GM12864 (cell line): ENCODE measurements at regions not wholly inside any gene's neighbourhood (a gene's known extent, or its start where the extent isn't known, plus 50 kb on each side); places are given as distances from the start of the nearest gene placed in this dataset.
A peak's percentile ranks its signal among the peaks of the same experiment; 100 is the strongest.

Experiments
- DNase-seq: peaks from one replicate; pipeline ENCODE4 v3.0.0-alpha.2; 2011; ENCODE audit warnings: low read depth
- H3K4me3 ChIP-seq: 2 replicates; pipeline ENCODE4 v1.5.1; 2011; ENCODE audit warnings: mild to moderate bottlenecking, low read depth, low read length, control low read depth
- TF ChIP-seq, protein P1 (sequence below): IDR thresholded peaks from 2 replicates; pipeline ENCODE4 v1.5.1; 2011; ENCODE audit warnings: low read depth, mild to moderate bottlenecking, moderate library complexity, low read length, control low read depth, inconsistent platforms; ENCODE audit errors: missing control alignments

DNA sequence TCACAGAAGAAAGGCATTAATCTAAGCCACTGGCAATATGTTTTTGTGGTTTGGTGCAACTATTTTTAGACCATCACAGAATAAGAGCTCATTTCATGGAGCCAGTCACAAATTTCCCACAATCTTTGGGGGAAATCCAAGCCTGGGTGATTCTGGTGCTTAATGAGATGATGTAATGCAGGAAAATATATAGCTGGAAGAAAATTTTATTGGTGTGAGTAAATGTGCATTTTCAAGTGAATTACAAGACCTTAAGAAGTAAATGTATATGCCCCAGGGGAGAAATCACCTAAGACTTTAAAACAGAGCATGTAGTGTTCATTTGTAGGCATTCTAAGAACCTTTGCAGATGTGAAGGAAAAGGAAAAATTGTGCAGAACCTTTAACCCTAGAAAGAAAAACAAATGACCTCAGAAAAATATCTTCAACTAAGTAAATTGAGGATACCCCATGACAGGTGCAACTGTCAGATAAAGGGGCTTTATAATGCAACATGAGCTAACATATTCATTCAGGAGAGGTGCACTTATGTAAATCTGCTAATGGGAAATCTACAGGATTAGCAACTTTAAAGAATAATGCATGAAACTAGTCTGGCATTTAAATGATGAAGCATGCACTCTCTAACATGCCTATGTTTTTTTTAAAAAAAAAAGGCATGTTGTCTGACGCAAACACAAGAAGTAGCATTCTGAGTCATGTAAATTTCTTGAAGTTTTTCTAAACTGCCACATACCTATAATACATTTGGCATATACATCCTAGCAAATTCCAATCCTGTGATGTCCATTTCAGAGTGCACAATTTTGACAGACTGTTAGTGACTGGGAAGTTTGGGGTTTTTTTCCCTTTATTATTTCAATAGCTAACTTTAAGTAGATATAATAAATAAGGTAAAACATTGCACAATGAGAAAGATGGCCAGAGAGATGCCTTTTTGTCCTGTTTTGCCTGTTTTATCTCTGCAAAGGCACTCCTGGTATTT lies 105.1 kb downstream of the MEX3B start:
- no peak overlapping the region for H3K4me3 ChIP-seq
- DNase-seq: no peak
- TF ChIP-seq, protein P1, sequence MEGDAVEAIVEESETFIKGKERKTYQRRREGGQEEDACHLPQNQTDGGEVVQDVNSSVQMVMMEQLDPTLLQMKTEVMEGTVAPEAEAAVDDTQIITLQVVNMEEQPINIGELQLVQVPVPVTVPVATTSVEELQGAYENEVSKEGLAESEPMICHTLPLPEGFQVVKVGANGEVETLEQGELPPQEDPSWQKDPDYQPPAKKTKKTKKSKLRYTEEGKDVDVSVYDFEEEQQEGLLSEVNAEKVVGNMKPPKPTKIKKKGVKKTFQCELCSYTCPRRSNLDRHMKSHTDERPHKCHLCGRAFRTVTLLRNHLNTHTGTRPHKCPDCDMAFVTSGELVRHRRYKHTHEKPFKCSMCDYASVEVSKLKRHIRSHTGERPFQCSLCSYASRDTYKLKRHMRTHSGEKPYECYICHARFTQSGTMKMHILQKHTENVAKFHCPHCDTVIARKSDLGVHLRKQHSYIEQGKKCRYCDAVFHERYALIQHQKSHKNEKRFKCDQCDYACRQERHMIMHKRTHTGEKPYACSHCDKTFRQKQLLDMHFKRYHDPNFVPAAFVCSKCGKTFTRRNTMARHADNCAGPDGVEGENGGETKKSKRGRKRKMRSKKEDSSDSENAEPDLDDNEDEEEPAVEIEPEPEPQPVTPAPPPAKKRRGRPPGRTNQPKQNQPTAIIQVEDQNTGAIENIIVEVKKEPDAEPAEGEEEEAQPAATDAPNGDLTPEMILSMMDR: no peak

- TF ChIP-seq, protein P1: peak; percentile 69
- peak; percentile 12 for DNase-seq
- H3K4me3 ChIP-seq: no peak overlapping the region
These were observed 106.0 kb downstream of the MEX3B start for GRCh38 chr15:81939604-81940440.

- no peak for DNase-seq
- H3K4me3 ChIP-seq: no peak overlapping the region
- TF ChIP-seq, protein P1: no peak
These were observed 108.6 kb downstream of the MEX3B start for GRCh38 chr15:81937189-81937588.

DNA sequence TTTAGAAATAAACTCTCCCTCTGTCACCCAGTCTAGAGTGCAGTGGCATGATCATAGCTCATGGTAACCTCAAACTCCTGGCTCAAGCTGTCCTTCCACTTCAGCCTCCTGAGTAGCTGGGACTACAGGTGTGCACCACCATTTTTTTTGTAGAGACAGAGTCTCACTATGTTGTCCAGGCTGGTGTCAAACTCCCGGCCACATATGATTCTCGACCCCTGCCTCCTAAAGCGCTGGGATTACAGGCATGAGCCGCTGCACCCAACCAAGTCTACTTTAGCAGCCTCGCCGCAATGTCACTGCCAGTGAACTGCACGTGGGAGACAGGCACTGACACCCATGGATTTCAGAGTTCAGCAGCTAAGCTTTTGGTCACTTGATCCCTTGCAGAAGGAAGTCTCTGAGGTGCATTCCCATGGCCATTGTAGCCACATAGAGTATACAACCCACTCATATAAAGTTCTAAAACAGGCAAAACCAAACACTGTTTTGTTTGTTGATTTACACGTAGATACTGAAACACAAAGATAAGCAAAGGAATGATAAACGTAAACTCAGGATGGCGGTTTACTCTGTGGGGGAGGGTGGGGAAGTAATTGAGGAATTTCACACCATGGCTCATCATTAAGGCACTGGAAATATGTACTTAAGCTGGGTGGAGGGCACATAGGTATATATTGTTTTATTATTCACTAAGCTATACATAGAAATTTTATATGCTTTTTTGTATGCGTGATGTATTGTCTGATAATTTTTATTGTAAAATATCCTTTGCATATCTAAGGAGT lies 115.0 kb downstream of the MEX3B start:
- no peak for DNase-seq
- TF ChIP-seq, protein P1: no peak
- no peak overlapping the region for H3K4me3 ChIP-seq

DNA sequence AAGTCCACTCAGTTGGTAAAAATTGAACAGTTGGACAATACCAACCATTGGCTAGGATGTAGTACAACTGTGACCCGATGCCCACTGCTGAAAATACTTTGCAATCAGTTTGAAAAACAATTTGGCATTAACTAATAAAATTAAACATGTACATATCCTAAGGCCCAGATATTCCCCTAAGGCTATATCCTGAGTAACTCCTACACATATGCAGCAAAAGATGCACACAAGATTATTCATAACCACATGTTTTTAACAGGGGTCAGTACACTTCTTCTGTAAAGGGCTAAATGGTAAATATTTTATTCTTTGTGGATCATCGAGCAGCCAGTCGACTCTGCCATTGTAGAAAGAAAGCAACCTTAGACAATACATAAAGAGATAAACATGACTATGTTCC lies 116.3 kb downstream of the MEX3B start:
- no peak for DNase-seq
- TF ChIP-seq, protein P1: no peak
- no peak overlapping the region for H3K4me3 ChIP-seq

DNA sequence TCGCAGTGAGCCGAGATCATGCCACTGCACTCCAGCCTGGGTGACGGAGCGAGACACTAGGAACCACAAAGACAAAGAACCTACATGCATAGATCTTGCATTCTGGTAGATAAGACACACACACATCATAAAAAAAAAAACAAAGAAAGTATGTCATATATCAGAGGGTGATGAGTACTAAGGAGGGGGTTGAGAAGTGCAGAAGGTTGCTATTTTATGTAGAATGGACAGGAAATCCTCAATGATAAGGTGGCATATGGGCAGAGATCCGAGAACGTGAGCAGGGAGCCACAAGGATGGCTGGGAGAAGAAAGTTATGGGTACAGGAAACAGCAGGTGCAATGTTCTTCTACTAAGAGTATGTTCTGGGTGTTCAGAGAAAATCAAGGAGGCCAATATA lies 118.8 kb downstream of the MEX3B start:
- H3K4me3 ChIP-seq: no peak overlapping the region
- DNase-seq: no peak
- TF ChIP-seq, protein P1: no peak
